ENCODE measurements at regions not wholly inside any gene's neighbourhood (a gene's known extent, or its start where the extent isn't known, plus 50 kb on each side); places are given as distances from the start of the nearest gene placed in this dataset.

DNA sequence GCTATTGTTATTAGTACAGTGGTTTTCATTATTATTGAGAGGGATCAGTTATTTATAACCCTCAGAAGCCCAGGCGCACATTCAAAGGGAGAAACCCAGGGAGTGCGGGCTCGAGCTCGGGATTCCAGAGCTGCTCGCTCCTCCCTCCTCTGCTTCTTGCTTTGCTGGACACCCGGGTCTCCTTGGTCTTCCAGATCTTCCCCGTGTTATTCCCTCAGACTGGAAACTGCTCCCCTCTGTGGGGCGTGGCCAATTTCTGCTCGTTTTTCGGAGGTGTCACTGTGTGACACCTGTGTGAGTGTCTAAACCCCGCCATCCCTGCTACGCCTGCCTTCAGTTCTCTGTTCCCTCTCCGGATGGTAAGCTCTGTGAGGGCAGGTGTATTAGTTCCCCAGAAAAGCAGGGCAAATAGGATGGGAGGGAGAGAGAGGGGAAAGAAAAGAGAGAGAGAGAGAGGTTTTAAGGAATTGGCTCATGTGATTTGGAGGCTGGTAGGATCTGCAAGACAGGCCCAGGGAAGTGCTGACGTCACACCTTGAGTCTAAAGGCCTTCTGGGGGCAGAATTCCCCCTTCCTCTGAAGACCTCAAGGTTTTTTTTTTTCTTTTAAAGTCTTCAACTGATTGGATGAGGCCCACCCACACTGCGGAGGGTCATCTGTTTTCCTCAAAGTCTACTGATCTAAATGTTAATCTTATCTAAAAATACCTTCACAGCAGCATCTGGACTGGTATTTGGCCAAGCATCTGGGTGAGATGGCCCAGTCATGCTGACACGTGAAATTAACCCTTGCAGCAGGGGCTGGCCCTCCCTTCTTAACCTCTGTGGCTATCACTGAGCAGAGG lies 457.3 kb upstream of the ID2 start:
- TF ChIP-seq POLR2A (IDR thresholded peaks at IDR 0.05; ENCODE audit: low read depth, low read length) (no peak), POLR2AphosphoS5 (IDR thresholded peaks at IDR 0.05; ENCODE audit: low read depth, low read length) (no peak)

Data from GM12891 (cell line).